Common myeloid progenitor, CD34-positive (primary cell): ENCODE measurements at regions not wholly inside any gene's neighbourhood (a gene's known extent, or its start where the extent isn't known, plus 50 kb on each side); places are given as distances from the start of the nearest gene placed in this dataset.

Experiments used
- CTCF ChIA-PET: fragments of 350-600 bp; sonication (Branson Sonifier 250); formaldehyde crosslinking; loops from one replicate; lab custom pipeline; 2021; ENCODE audit warnings: antibody characterized with exemption; lab: Charles Lee
- POLR2A ChIA-PET: fragments of 350-600 bp; sonication (Branson Sonifier 250); formaldehyde crosslinking; loops from one replicate; lab custom pipeline; 2021; ENCODE audit warnings: antibody characterized with exemption; lab: Charles Lee
- DNase-seq, 3 donors: peaks; one replicate each; pipeline versions ENCODE4 v3.0.0 to v3.0.0-alpha.2; 2013
- H3K27ac ChIP-seq, 2 experiments: 1 replicate in 1 of 2; 2 replicates in 1 of 2; pipeline ENCODE4 v1.7.0; 2013; ENCODE audit warnings: inconsistent platforms in 2 of 2, low read length in 2 of 2, mild to moderate bottlenecking in 2 of 2, low read depth in 1 of 2, moderate library complexity in 1 of 2; ENCODE audit not compliant: severe bottlenecking in 2 of 2, insufficient read depth in 1 of 2, poor library complexity in 1 of 2
- H3K27me3 ChIP-seq, 5 experiments: replicated peaks in 2 of 5; 1 replicate in 3 of 5; 2 replicates in 2 of 5; pipeline versions ENCODE4 v1.6.1 to v1.7.0; 2013; ENCODE audit warnings: low read length in 4 of 5, mild to moderate bottlenecking in 2 of 5, moderate library complexity in 2 of 5, inconsistent platforms in 1 of 5; ENCODE audit not compliant: insufficient read depth in 5 of 5, control insufficient read depth in 4 of 5
- H3K36me3 ChIP-seq, 4 experiments: 1 replicate in 2 of 4; 2 replicates in 2 of 4; pipeline versions ENCODE4 v1.6.1 to v1.7.0; 2013; ENCODE audit warnings: low read length in 3 of 4, control low read depth in 1 of 4, mild to moderate bottlenecking in 1 of 4; ENCODE audit not compliant: control insufficient read depth in 4 of 4, insufficient read depth in 4 of 4
- H3K4me1 ChIP-seq, 4 experiments: 1 replicate in 3 of 4; 2 replicates in 1 of 4; pipeline versions ENCODE4 v1.6.1 to v1.7.1; 2013; ENCODE audit warnings: low read length in 3 of 4, mild to moderate bottlenecking in 3 of 4, control low read depth in 1 of 4, inconsistent platforms in 1 of 4, moderate library complexity in 1 of 4; ENCODE audit not compliant: control insufficient read depth in 4 of 4, insufficient read depth in 4 of 4; ENCODE audit errors: control extremely low read depth in 1 of 4
- H3K4me3 ChIP-seq, 7 experiments: 1 replicate in 4 of 7; 2 replicates in 3 of 7; pipeline versions ENCODE4 v1.5.1 to v1.7.0; 2013; ENCODE audit warnings: mild to moderate bottlenecking in 7 of 7, low read length in 6 of 7, moderate library complexity in 6 of 7, inconsistent platforms in 2 of 7, low read depth in 2 of 7, control low read depth in 1 of 7; ENCODE audit not compliant: insufficient read depth in 4 of 7, control insufficient read depth in 1 of 7; ENCODE audit errors: extremely low read depth in 1 of 7
- H3K9me3 ChIP-seq, 5 experiments: 1 replicate in 4 of 5; 2 replicates in 1 of 5; pipeline versions ENCODE4 v1.6.1 to v1.7.1; 2013; ENCODE audit warnings: low read length in 4 of 5, mild to moderate bottlenecking in 2 of 5, inconsistent platforms in 1 of 5, low read depth in 1 of 5, moderate library complexity in 1 of 5; ENCODE audit not compliant: control insufficient read depth in 4 of 5, insufficient read depth in 2 of 5; ENCODE audit errors: control extremely low read depth in 1 of 5
- WGBS: methylation state at CpG from one replicate; pipeline ENCODE4 v1.1.5; 2013; ENCODE audit not compliant: insufficient coverage; 5-methylcytosine and 5-hydroxymethylcytosine counted together

DNA sequence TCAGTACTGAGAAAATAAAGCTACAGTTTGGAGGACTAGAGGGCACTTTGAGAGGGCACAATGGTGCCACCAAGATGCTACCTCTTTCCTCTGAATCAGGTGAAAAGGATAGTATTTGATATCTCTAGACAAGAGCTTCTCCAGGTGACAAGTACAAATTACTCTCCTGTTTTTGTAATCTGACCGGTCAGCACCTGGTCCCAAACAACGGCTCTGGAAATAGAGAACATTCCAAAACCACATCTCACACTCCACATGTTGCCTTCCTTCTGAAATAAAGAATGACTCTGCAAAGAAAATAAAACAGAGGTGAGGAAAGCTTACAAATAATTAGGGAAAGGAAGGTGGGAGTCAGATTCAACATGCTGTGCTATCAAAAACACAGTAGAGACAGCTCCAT, 51.3 kb upstream of the CITED2 start:
- H3K27me3 ChIP-seq: no peaks in the 10 kb centered on the region
- no peak for DNase-seq
- CTCF ChIA-PET: interaction anchor here (0.8 to 1.1 kb wide), 2 partner anchors 17 to 54 kb away, joined by 3 to 4 read pairs; no protein-coding TSS in a partner anchor
- H3K4me1 ChIP-seq: peaks cover 0 to 51% (median 9%) of the 10 kb centered on the region in 4 experiments
- H3K36me3 ChIP-seq: no peaks in the 10 kb centered on the region
- POLR2A ChIA-PET: no interaction called here
- 40% methylated on average over 1 of the region's 2 CpGs for WGBS
- no peaks in the 10 kb centered on the region for H3K9me3 ChIP-seq
- no peak overlapping the region for H3K4me3 ChIP-seq
- H3K27ac ChIP-seq: no peak overlapping the region

- Histone ChIP-seq H3K36me3 (no peaks in the 10 kb centered on the region), H3K4me3 (no peak overlapping the region), H3K27ac (no peak overlapping the region), H3K4me1 (peaks cover 4 to 46% (median 12%) of the 10 kb centered on the region in 4 experiments), H3K27me3 (no peaks in the 10 kb centered on the region), H3K9me3 (no peaks in the 10 kb centered on the region)
- POLR2A ChIA-PET: no interaction called here
- whole genome bisulfite sequencing: 95% methylated on average over 8 of the region's 12 CpGs
- DNase-seq: peak in 2 of 3 donors; percentile 43 to 56
- CTCF ChIA-PET: no interaction called here
Measured at GRCh38 chr6:139423971-139424667, 49.7 kb upstream of the CITED2 start.
